Stimulated activated CD4-positive, alpha-beta T cell treated with anti-CD3 and anti-CD28 coated beads, Interleukin-2, amount 100 ng/mL, for 24 hours (primary cell): ENCODE measurements at regions not wholly inside any gene's neighbourhood (a gene's known extent, or its start where the extent isn't known, plus 50 kb on each side); places are given as distances from the start of the nearest gene placed in this dataset.
"Not testable (repeated sequence)": the region's sequence is repeated elsewhere in the genome, so short reads cannot be mapped to it uniquely, and the experiment has no call there.

Source experiments
- DNase-seq, 2 donors: peaks; one replicate each; pipeline ENCODE4 v3.0.0-alpha.2; 2020

DNA sequence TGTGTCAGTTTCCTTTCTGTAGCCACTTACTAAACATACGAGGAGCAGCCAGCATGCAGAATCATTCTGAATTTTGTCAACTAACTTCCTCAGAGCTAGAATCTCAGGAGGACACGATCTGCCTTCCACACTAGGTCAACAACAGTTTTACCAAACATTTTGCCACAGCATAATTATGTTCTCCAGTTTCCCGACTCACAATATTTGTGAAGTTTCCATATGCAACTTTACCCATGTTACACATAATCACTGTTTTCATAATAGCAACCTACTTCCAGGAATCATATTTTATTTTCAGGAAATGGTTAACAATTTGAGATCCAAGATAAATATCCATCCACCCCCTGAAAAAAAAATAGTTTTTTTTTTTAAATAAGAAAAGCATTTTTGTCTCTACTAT lies 595.0 kb downstream of the PYDC2 start:
- DNase-seq: no peak

DNA sequence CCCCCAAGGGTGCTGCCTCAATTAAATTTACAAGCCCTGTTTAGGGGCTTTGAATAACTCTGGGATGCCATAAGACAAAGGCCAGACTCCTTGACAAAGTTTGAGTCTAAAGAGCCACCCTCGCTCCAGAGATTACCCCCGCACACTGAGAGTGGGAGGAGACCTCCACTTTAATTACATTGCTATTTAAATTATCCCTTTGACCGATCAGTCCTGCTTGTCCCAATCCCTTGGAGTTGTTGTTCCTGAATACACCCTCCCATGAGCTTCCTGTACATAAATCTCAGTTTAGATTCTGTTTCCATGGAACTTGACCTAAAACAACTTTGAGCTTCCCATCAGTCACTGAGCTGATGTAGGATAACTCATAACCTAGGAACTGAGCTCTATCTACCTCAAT lies 596.3 kb downstream of the PYDC2 start:
- DNase-seq: no peak

DNA sequence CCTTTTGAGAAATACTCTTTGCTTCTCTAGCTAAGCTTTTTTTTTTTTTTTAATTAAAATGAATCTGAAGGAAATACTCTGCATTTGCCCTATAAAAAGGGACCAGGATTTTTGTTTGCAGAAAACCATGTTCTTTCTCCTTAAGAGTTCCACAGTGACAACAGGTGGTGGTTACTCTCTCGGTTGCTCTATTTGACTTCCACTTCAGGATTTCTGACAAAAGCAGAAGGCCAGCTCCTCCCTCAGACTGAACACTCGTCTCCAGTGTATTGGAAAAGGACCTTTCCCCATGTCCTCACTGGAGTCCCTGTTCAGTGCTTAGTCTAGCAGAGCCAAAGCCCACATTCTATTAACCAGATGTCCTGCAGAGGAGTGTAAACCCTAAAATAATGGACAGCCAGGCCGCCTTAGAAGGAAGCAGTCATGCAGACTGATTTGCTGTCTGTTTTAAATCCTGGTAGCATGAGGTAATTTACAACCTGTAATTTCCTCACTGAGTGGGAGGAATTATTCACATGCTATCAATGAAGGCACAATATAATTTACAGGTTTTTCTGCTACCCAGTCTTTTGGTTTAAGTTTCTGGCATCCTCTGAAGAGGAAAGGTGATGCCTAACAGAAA lies 599.3 kb downstream of the PYDC2 start:
- no peak for DNase-seq

DNA sequence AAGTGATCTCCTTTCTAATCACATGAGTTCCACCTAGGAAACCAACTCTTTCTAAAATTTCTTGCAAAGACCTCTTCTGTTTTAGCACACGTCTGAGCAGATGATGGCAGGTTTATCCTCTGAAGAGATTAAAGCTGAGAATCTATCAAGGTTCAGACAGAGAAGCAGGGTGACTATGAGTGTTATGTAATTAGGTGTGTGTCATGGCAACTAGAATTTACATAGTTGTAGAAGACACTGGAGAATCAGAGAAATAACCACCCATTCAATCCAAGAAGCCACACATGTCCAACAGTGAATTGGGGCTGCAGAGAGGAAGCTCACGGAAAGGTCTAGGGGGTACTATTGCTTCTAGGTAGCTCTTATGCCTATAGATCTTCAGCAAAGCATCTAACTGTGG lies 600.5 kb downstream of the PYDC2 start:
- no peak for DNase-seq

DNA sequence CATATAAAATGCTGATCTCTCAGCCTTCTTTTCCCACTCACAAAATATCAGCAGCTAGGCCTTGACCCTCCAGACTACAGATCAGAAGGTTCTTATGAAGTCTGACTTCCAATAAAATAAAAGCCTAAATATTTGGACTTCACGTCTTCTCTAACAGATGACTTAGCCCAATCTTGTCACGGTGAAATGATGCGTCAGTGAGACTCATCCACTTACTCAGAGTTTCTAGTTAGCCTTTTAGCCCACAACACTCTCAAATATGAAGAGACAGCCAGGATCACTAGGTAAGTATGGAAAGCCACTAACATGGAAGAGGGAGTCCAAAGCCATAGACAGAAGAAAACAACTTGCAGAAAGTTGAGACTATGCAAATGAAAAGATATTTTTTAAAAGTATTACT lies 601.2 kb downstream of the PYDC2 start:
- DNase-seq: no peak

DNA sequence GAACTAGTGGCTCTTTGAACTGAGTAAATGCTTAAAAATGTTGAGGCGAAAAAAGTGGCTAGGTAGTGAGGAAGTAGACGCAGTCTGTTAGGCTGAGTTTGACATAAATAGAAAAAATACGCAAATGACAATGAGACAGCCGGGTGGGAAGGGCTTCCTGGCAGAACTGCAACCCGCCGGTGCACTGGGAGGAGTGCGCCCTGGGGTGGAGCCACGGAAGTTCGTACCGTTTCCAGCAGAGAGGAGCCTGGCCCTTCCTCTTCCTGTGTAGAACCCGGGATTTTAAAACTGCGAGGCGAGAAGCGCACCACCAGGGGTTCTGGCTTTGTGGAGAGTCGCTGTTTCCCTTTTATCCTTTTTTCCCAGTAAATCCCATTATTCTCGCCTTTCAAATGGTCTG lies 602.6 kb downstream of the PYDC2 start:
- DNase-seq: no peak

DNA sequence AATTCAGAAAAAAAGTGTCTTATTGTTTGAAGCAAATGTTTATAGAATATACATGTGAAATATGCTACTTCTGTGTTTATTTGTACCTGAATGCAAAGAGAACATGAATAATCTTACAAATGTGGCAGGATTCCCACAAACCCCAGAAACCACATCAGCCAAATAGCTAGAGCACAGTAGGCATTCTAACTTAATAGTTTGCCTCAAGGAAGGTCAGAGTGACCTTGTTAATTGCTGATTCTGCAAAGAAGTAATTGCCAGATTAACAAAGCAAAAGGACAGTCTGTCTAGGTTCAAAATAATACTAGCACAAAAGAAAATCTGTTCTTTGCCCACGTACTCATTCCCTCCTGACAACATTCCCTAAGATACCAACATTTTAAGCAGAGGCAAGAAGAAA lies 604.0 kb downstream of the PYDC2 start:
- DNase-seq: no peak

DNA sequence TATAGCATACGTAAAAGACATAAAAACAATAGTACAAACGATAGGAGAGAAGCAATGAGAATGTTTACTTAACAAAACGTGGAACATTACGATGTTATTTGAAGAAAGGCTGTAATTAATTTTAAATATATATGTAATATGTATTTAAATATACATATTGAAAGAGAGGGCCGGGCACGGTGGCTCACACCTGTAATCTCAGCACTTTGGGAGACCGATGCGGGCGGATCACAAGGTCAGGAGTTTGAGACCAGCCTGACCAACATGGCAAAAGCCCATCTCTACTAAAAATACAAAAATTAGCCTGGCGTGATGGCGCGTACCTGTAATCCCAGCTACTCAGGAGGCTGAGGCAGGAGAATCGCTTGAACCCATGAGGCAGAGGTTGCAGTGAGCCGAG lies 605.3 kb downstream of the PYDC2 start:
- not testable (repeated sequence) for DNase-seq

DNA sequence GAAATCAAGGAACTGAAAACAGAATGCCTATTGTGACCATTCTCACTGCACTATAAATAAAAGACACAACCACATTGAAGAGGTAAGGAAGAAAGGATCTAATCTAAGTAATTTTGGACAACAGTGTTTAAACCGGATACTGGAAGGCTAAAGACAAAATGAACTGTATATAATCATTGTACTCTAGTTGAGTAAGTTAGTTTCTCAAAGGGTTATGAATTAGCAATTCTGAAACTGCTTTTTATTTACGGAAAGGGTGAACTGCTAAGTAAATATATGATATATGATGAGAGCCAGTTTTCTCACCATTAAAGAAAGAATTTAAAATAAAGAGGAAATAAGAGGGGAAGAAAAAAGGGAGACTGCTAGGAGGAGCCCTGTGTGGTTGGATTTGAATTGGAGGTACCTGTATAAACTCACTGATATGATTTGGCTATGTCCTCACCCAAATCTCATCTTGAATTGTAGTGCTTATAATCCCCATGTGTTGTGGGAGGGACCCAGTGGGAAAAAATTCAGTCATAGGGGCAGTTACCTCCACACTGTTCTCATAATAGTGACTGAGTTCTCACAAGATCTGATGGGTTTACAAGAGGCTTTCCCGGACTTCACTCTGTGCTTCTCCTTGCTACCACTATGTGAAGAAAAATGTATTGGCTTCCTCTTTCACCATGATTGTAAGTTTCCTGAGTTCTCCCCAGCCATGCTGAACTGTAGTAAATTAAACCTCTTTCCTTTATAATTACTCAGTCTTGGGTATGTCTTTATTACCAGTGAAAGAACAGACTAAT lies 607.7 kb downstream of the PYDC2 start:
- no peak for DNase-seq

DNA sequence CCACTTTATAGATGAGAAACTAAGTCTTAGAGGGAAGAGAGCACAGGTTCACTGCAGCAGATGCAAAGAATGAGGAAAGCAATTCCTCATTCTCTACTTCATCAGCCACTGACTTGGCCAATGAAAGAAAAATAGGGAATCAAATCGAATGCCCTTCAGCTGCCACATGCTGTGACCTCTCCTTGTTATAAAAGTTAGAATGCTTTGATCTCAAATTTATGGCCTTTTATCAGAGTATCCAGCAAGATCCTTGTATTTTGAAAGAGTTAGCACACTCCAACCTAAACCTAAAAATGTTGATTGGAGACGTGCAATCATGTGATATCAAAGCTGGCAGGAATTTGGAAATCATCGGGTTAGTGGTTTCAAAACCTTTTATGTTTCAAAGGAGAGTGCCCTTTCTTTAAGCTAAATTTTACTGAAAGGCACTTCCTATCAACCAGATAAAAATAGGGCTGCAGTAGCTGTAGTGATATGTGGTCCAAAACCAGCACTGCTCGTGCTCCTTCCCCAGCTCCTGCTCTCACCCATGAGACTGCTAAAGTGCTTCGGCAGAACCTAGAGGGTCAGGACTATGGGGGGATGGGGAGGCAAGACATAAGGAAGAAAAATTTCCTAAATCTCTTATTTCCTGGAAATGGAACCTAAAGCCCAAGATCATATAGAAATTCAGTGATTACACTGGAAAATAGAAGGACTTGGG lies 617.0 kb downstream of the PYDC2 start:
- DNase-seq: no peak

DNA sequence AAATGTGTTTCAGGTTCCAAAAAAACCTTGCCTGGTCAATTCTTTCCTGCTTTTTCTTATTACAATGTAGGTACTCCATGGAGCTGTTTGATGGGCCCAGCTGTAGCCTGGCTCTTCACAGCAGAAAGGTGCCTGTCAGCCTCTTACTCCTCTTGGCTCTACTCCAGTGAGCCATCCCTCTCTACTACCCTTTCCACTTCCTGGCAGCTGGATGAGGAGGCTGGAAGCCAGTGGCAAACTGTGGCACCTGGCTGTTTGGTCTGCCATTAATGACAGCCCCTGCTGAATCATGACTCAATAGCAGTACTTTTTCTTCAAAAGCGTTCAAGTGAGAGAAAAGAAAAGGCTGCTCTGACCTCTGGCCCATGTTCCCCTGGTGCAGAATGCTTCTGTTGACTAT lies 618.1 kb downstream of the PYDC2 start:
- no peak for DNase-seq

DNA sequence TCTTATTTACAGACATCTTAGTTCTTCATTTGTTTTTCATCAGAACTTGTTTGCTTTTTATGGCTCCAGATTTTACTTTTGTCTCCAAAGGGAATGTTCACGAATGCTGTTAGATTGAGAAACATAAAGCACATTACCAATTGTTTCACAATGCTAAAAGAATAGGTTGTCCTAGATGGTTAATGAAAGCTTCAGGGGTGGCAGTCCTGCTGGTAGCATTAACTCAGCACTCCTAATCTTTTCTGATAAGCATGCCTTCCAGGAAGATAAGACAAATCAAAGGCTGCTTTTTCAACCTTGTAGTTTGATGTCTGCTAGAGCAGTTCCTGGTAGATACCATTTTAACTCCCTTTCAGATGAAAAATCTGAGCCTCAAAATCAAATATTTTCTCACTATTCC lies 619.4 kb downstream of the PYDC2 start:
- DNase-seq: no peak

DNA sequence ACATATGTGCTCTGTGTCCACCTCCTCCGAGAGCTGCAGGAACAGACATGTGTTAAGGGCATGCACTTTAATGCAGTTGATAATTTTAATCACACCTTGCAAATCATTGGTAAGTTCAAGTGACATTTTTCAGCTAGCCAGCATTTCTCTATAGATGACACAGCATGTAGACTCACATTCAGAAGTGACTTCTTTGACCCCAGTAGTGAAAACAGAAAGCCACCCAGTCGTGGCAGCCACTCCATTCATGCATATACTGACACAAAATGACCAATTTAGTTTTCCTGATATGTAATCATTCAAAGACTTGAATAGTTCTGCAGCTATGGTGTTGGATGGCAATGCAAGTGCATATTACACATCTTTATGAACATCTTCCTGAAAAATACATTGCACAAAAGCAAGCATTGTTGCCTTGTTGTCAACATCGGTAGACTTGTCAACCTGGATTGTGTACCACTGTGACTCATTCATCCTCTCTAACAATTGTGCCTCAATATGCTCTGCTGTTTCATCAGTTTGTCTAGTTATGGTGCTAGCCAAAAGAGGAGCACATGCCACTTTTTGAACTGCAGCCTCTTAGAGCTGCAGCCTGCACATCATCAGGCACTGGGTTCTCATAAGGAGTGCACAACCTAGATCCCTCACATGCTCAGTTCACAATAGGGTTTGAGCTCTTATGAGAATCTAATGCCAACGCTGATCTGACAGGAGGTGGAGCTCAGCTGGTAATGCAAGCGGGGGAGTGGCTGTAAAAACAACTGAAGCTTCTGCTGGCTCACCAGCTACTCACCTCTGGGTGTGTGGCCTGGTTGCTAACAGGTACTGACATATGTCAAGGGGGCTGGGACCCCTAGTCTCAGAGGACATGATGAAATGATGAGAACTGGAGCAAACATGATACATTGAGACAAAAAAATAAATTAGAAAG lies 622.0 kb downstream of the PYDC2 start:
- no peak for DNase-seq
